HG02623 (cell line): ENCODE measurements at regions not wholly inside any gene's neighbourhood (a gene's known extent, or its start where the extent isn't known, plus 50 kb on each side); places are given as distances from the start of the nearest gene placed in this dataset.

ENCODE experiments used
- ATAC-seq: cut with Tn5 transposase; IDR thresholded peaks from one replicate; pipeline ENCODE4 v1.9.1; 2021; ENCODE audit warnings: moderate library complexity; ENCODE audit not compliant: unreplicated experiment

GRCh38 chr18:39886136-39886535 lies 2068.9 kb upstream of the PIK3C3 start:
- no peak for ATAC-seq

GRCh38 chr18:39872651-39873050 lies 2082.4 kb upstream of the PIK3C3 start:
- no peak for ATAC-seq

DNA sequence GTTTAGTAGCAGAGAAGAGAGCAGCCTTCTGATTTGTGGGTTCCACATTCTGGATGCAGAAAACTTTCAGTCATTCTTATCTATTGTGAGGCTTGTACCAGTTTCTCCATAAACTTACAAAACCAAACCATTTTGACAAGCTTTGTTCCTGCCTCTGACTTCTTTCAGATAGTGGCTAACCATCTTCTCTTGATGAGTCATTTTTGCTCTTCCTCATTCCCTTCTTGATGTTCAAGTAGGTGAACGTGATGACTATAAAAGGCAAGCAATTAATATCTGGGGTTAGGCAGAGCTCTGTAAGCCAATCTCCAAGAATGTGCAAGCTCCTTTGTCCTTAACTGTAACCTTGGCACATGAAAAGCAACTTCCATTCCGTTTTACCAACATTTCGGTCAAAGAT lies 2083.1 kb upstream of the PIK3C3 start:
- no peak for ATAC-seq

DNA sequence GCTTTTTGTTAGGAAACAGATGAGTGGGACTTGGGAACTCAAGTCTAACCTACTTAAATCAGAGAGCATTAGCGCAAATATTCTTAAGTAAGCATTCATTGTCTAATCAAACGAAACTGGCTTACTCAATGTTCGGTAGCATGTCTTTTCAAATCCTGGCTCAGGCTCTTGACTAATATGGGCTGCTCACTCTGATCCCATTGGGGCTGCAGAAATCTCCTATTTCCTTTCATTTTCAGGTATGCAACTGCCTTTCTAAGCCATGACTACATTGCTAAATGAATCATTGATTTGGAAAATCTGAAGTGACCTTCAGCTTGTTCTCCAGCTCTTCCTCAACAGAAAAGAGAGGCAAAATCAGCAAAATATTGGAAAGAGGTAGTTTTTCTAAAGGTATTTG lies 2084.4 kb upstream of the PIK3C3 start:
- ATAC-seq, result no peak

GRCh38 chr18:39863916-39864315 lies 2091.1 kb upstream of the PIK3C3 start:
- no peak for ATAC-seq

GRCh38 chr18:39862341-39862740 lies 2092.7 kb upstream of the PIK3C3 start:
- no peak for ATAC-seq

DNA sequence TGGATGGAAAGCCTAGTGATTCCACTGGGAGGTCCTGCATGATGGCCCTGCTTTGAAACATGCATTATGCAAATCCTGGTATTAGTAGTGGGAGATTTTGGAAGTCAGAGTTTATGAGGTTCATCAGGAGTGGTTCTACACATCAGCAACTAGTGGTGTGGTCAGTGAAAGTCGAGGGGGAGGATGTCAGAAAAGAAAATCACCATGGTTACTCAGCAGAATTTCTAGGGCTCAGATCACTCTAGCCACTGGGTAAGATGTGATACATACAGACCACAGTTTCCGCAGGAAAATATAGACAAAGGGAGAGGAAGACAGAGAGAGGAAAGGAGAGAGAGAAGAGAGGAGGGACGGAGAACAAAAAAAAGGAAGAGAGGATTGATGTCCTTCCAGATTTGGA lies 2100.7 kb upstream of the PIK3C3 start:
- ATAC-seq, result no peak

DNA sequence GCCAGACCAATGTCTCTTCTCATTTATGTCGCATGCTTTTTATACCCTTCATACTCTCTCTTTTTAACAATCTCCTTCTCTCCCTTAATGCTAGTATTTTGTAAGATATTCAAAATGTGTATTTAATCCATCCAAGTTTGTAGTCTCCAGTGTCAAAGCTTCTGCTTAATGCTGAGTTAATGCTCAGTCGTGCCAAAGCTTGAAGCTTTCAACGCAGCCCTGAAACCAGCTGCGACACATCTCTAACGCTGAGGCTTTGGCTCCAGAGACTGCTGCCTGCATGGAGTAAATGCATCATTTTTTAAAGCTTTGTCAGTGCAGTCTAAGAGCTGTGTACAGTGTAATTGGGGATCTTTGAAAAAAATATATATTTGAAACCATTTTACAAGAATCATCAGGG lies 2108.8 kb upstream of the PIK3C3 start:
- no peak for ATAC-seq

DNA sequence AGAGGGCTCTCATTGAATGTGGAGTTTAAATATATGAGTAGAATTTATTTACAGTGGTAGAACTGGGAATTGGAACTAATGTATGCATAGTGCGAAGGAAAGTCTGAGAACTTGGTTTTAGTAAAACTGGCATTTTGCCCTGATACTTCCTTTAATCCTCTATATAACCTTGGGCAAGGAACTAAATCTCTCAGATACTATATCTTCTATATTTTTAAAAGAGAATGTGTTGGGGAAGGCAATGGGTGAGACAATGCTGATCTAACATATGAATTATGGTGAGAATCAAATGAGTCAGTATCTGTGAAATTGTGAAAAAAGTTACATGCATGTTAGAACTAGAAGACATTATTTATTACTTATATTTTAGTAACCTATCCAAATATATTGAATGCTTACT lies 2109.4 kb upstream of the PIK3C3 start:
- no peak for ATAC-seq

DNA sequence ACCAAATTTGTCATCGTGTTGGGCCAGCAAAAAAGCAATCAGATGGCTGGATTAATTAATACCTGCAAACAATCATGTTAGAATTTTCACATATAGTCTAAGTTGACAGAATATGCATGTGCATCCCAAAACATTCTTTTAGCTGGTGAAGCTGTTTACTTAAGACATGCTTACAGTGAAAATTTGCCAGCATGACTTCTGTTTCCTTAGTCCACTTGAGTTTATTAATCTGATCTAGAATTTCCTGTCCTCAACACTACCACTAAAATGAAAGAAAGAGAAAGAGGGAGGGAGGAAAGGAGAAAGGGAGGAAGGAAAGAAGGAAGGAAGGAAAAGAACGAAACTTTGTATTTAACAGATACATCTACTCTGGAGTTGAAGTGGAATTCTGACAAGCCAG lies 2109.9 kb upstream of the PIK3C3 start:
- no peak for ATAC-seq

DNA sequence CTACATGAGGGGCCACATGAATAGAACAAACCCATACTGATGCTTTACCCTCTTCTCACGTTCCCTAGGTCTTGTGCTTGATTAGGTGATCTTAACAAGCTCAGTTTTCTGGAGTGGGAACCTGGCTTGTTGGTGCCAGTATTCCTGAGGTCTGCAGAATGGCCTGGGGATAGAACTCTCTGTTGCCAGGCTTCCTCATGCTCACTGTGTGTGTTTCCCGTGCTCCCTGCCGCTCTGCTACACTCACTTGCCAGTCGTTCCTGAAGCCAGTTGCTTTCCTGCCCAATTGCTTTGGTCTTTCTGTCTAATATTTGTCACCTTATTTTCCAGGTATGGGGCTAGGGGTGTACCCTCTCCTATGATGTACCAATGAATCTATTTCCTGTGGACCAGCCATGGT lies 2111.5 kb upstream of the PIK3C3 start:
- ATAC-seq, result no peak

DNA sequence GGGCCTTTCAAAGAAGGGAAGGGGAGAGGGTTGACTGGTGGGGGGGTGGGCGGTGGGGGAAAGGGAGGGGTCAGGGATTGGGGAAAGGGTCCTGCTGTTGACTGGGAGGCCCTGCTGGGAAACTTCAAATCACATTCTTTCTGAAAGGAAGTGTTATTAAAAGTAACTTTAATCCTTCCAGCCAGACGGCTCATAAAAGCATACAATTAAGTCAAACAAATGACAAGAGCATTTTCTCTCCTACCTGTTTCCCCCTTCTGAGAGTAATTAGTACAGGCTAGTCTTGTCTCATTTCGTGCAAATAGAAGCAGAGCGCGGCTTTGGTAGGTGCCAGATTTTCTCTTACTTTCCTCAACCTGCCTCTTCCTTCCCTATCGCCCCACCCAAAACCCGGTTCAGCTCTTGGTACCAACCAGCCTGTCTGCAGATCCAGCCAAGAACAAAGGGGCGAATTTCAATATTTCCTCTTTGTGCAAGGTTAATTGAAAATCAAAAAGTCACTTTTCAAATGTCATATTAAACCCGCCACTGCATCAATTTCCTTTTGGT lies 2112.6 kb upstream of the PIK3C3 start:
- no peak for ATAC-seq

GRCh38 chr18:39841482-39842365 lies 2113.3 kb upstream of the PIK3C3 start:
- ATAC-seq, result no peak

- ATAC-seq, result no peak
Measured at GRCh38 chr18:39840856-39841481, 2114.1 kb upstream of the PIK3C3 start.

DNA sequence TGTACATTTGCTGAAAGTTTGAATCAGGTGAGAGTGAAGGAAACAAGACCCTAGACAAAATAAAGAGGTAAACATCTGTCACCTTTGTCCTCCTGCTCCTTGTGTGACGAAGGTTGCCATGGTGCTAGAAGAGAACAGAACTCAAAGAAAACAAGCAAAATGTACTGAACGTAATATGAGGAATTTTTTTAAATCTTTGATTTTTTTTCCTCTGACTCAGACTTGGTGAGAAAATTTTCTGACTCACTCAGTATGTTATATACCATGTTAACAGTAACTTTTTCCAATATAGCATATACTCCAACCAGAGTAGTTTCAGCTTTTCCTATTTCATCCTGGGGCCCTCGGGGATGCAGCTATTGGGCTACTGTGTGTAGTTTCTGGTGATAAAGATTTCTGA lies 2114.6 kb upstream of the PIK3C3 start:
- no peak for ATAC-seq

DNA sequence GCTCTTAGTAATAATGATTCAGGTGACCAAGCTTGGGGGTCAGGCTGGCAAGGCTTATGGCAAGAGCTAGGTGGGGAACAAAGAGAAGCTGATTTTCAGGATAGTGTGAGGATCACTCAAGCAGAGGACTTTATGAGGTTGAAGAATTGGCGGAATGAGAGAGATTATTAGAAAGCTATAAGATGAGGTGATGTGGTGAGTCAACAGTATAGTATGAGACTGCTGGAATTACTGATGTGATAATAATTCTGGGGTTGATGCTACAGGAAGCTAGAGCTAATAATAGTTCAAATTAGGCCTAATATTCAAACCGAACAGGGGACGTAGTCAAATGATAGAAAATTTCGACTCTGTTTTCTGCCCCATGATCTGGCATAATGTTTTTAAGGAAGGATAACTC lies 2115.3 kb upstream of the PIK3C3 start:
- no peak for ATAC-seq

- ATAC-seq, result no peak
Measured at GRCh38 chr18:39838831-39839230, 2116.2 kb upstream of the PIK3C3 start.

- ATAC-seq, result no peak
Measured at GRCh38 chr18:39835303-39836030, 2119.6 kb upstream of the PIK3C3 start.

- no peak for ATAC-seq
Measured at GRCh38 chr18:39834636-39835035, 2120.4 kb upstream of the PIK3C3 start.

- ATAC-seq, result no peak
Measured at GRCh38 chr18:39825485-39826150, 2129.4 kb upstream of the PIK3C3 start.

DNA sequence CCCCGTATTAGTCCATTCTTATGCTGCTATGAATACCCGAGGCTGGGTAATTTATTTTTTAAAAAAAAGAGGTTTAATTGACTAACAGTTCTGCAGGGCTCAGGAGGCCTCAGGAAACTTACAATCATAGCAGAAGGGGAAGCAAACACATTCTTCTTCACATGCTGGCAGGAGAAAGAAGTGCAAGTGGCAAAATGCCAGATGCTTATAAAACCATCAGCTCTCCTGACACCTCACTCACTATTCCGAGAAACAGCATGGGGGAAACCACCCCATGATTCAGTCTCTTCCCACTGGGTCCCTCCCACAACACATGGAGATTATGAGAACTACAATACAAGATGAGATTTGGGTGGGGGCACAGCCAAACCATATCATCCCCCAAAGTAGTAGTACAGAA lies 2148.5 kb upstream of the PIK3C3 start:
- no peak for ATAC-seq
